ENCODE measurements at regions not wholly inside any gene's neighbourhood (a gene's known extent, or its start where the extent isn't known, plus 50 kb on each side); places are given as distances from the start of the nearest gene placed in this dataset.
"Not testable (repeated sequence)": the region's sequence is repeated elsewhere in the genome, so short reads cannot be mapped to it uniquely, and the experiment has no call there.

- no peak for DNase-seq (ENCODE audit: low read depth, low spot score)
Measured at GRCh38 chr5:18438126-18438525, 803.9 kb downstream of the TAF11L14 start.

DNA sequence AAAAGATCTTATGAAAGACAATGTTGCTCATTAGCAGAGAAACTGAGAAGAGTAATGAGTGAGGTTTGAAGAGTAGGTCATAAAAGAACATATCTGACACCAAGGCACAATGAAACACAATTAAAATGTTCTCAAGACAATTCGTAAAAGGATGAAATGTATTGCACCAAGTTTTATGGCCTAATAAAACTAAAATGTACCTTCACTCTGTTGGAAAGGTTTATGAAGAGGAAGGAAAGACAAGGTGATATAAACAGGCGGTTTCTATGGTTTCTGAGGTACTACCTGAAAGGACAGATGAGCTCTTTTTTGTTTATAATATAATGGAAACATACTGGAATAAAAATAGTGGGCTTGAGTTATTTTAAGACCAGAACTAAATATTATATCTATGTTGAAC, 821.3 kb downstream of the TAF11L14 start:
- DNase-seq (ENCODE audit: low read depth, low spot score), result no peak

- no peak for DNase-seq (ENCODE audit: low read depth, low spot score)
Measured at GRCh38 chr5:18457255-18457654, 823.0 kb downstream of the TAF11L14 start.

DNA sequence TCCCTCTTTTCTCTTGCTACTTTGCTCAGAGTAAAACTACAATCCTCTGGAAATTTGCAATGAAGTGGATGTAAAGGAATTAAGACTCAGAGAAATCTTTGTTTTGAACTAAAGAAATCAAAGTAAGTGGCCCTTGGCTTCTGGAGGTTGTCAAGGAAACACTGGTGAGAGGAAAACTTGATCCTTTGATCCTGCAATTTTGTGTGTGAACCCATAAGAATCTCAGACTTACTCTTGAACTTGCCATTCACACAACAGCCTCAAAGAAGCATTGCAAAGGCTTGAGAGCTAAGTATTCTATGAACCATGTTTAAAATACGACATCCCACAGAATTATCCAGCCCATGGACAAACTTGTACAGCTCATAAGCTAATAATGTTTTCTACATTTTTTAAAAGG, 827.5 kb downstream of the TAF11L14 start:
- DNase-seq (ENCODE audit: low read depth, low spot score), result no peak

GRCh38 chr5:18465833-18466681, 831.8 kb downstream of the TAF11L14 start:
- DNase-seq (ENCODE audit: low read depth, low spot score), result no peak

DNA sequence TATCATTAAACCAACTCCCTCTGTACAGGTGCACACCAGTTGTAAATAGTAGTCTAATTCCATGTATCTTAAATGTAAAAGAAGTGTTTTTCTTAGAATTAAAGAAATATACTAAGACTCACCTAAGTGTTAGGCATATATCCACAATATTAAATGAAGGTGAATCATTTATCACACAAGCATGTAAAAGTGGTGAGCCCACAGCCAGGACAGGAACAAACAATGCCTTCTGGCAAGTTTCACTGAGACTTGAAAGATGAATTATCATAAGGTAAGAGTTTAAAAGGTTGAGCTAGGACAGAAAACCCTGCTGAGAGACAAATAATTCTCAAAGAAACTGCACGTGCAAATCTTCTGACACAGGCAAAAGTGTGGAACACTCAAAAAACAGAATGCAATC, 832.5 kb downstream of the TAF11L14 start:
- no peak for DNase-seq (ENCODE audit: low read depth, low spot score)

- not testable (repeated sequence) for DNase-seq (ENCODE audit: low read depth, low spot score)
Measured at GRCh38 chr5:18471791-18472190, 837.5 kb downstream of the TAF11L14 start.

GRCh38 chr5:18483451-18483850, 849.2 kb downstream of the TAF11L14 start:
- DNase-seq (ENCODE audit: low read depth, low spot score), result no peak

GRCh38 chr5:18487928-18488480, 853.7 kb downstream of the TAF11L14 start:
- no peak for DNase-seq (ENCODE audit: low read depth, low spot score)

DNA sequence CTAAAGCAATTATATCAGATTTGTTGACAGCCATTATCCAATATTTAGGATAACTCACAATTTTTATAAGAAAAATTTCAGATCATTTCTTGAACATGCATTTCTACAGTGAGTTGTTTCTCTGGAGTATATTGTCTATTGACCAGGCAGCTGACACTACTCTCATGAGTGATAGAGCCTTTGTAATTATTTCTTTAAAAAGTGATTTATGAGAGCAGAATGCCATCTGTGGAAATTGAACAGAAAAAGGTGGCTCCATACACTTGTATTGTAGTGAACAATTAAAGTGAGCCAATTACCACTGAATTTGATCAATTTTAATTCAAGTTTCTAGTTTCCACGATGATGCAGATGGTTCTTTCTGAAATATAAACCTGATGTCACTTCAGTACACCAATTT, 855.4 kb downstream of the TAF11L14 start:
- DNase-seq (ENCODE audit: low read depth, low spot score), result no peak

- no peak for DNase-seq (ENCODE audit: low read depth, low spot score)
Measured at GRCh38 chr5:18491349-18491748, 857.1 kb downstream of the TAF11L14 start.

GRCh38 chr5:18495157-18495556, 860.9 kb downstream of the TAF11L14 start:
- DNase-seq (ENCODE audit: low read depth, low spot score), result no peak

DNA sequence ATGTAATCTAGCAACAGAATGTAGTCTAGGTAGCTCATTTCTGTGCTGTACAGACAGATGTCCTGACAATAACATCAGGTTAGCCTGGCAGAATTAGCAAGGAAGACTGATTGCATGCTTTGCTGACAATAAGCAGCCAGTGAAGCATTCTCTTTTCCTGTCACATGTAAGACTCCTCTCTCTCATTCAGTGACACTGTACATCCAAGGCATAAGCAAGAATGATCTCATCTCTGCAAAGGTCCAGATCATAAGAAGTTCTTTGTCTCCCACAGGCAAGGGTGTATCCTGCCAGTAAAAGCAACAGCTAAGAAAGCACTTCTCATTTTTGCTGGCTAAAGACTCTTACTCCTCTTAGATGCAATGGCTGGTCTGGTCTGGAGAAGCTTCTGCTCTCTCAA, 861.8 kb downstream of the TAF11L14 start:
- DNase-seq (ENCODE audit: low read depth, low spot score), result no peak

- DNase-seq (ENCODE audit: low read depth, low spot score), result no peak
Measured at GRCh38 chr5:18497089-18497488, 862.8 kb downstream of the TAF11L14 start.

DNA sequence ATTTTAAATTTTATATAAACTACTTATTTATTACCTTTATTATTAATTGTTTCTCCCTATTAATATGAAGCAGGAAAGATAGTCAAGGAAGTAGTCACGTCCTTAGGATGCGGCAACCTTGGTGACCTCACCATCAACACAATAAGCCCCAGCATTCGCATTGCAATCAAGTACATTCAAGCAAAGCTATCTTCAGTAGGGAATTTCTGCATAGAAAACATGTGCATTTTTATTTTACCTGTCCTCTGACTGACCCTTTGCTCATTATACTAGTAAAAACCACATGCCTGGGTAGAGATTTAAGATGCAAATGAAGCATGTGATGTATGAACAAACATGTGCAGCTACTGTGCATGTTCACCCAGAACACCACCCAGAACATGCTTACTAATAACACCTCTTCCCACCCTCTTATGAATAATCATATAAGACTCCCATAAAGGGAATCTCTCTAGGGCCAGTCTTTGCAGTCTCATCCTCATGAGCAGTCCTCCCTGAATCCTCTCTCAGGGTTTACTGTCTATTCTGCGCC, 869.6 kb downstream of the TAF11L14 start:
- DNase-seq (ENCODE audit: low read depth, low spot score), result no peak

DNA sequence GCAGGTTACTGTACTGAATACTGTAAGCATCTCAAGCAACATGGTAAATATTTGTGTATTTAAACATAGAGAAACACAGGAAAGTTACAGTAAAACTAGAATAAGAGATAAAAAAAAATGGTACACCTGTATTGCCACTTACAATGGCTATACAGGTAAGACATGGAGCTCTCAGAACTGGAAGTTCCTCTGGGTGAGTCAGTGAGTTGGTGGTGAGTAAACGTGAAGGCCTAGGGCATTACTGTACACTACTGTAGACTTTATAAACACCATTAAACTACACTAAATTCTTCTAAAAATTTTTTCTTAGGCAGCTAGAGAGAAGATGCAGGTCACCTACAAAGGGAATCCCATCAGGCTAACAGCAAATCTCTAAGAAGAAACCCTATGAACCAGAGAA, 872.9 kb downstream of the TAF11L14 start:
- no peak for DNase-seq (ENCODE audit: low read depth, low spot score)

DNA sequence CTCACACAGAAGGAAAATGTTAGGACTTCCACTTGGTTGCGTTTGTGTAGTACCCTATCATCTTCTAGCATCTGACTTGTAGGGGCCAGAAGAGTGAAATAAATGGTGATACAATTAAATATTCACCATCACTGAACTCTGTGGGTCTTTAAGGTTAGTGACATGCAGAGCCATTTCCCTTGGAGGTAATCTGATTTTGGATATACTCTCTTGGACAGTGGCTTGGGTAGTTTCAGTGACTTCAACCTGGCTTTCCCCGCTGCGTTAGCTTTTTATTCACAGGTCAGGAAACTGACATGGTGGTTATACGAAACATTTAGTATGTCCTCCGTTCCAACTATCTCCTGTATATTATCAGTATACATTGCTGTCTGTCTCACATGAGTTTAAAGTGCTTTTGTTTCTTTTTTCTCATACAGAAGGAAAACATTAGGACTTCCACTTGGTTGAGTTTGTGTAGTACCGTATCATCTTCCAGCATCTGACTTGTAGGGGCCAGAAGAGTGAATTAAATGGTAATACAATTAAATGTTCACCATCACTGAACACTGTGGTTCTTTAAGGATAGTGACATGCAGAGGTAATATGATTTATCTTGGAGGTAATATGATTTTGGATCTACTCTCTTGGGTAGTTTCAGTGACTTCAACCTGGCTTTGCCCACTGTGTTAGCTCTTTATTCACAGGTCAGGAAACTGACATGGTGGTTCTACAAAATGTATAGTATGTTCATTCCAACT, 883.6 kb downstream of the TAF11L14 start:
- DNase-seq (ENCODE audit: low read depth, low spot score), result no peak

- DNase-seq (ENCODE audit: low read depth, low spot score), result no peak
Measured at GRCh38 chr5:18523380-18523779, 889.1 kb downstream of the TAF11L14 start.

- no peak for DNase-seq (ENCODE audit: low read depth, low spot score)
Measured at GRCh38 chr5:18526792-18527405, 892.6 kb downstream of the TAF11L14 start.

DNA sequence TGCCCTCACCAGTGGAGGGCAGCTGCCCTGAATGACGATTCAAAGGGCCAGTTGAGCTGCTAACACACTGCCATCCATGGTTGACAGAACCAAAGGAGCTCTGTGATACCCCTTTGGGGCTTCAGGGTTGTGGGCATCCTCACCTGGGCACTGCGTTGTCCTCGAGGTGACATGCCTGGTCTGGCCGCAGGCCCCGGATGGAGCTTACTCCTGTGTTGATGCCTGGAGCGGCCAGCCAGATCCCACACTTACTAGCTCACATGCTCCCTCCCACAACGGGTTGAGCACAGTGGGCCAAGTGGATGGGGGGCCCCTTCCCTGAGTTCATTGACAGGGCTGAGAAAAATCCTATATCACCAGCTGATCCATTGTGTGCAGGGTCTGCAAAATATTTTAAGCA, 898.9 kb downstream of the TAF11L14 start:
- no peak for DNase-seq (ENCODE audit: low read depth, low spot score)

DNA sequence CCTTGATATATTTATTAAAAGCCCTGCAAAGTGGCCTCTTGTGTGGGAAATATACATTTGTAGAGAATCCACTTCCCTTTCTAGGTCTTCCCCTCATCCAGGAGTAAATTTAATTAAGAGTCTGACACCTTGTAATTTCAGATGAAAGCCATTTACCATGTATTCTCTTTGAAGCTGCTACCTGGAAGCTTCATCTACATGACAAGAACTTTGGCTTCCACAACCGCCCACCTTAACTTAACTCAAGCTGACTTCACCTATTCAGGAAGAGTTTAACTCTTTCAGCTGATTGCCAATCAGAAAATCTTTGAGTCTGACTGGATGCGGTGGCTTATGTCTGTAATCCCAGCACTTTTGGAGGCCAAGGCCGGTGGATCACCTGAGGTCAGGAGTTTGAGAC, 899.9 kb downstream of the TAF11L14 start:
- no peak for DNase-seq (ENCODE audit: low read depth, low spot score)

DNA sequence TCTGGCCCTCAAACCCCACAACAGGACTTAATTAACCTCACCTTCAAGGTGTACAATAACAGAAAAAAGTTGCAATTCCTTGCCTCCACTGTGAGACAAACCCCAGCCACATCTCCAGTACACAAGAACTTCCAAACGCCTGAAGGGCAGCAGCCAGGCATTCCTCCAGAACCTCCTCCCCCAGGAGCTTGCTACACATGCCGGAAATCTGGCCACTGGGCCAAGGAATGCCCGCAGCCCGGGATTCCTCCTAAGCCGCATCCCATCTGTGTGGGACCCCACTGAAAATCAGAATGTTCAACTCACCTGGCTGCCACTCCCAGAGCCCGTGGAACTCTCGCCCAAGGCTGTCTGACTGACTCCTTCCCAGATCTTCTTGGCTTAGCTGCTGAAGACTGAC, 901.5 kb downstream of the TAF11L14 start:
- DNase-seq (ENCODE audit: low read depth, low spot score), result not testable (repeated sequence)
